HT-29 (cell line): ENCODE measurements at regions not wholly inside any gene's neighbourhood (a gene's known extent, or its start where the extent isn't known, plus 50 kb on each side); places are given as distances from the start of the nearest gene placed in this dataset.
"Not testable (repeated sequence)": the region's sequence is repeated elsewhere in the genome, so short reads cannot be mapped to it uniquely, and the experiment has no call there.

ENCODE experiments used
- DNase-seq: peaks from one replicate; pipeline ENCODE4 v3.0.0-alpha.2; 2015; ENCODE audit warnings: low spot score

DNA sequence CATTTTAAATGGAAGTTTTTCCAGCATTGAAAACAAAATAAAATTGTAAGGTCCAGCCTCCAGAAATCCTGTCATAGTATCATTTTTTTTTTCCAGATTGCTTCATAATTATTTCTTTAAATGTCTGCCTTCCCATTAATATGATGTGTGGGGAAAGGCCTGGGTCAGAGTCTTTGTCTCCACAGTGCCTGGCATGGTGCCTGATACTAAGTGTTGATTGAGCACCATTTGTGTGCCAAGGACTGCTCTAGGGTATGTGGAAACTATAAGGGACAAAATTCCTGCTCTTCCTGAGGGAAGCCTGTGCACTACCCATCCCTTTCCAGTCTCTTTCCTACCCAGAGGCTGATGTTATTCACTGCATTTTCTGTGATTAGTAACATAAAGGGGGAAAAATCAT lies 53.1 kb upstream of the BEND4 start:
- DNase-seq: no peak

- DNase-seq: no peak
Observed at GRCh38 chr4:42216664-42217063, 64.2 kb upstream of the BEND4 start.

DNA sequence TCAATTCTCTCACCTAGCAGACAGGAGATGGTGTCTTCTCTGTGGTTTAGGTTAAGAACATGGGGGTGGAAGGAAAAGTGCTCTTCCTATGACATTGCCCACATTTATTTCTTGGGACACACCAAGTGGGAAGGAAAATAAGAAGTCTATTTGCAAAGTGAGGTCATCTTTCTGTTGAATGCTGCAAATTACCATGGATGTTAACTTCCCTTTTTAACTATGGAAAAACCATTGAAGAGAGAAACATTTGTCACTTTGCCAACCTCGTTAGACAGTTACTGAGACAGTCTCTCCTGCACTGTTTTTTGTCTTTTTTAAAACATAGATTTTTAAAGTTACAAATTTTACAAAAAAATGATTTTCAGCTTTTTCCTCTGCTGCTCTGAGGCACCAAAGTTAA lies 72.8 kb upstream of the BEND4 start:
- no peak for DNase-seq

GRCh38 chr4:42234817-42235216 lies 82.4 kb upstream of the BEND4 start:
- no peak for DNase-seq

DNA sequence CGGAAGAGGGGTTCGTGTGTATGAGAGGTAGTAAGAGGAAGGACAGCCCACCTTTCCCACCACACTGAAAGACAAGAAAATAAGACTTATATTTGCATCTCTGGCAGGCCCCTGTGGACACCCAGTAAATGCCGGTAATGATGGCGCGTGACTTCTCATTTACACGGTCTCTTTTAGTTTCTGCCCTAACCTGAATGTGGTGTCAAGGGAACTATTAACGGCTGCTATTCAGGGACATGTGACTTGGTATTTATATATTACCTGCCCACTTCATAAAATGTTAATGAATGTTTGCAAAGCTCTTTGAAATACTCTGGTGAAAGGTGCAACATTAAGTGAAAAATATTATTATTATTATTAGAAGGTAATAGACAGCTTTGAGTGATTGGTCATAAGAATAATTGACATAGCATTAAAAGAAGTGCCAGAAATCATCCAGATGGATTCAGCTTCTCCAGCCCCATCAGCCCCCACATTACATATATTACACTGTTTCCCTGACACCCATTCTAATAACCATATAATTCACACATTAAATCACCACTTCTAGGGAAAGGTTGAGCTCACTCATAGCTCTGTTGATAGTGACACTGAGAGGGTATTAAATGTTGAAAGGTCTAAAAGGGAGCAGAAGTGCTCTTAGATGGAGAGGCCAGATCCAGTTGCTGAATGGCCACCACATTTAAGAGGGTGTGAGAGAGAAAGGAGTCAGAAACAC lies 83.0 kb upstream of the BEND4 start:
- no peak for DNase-seq

DNA sequence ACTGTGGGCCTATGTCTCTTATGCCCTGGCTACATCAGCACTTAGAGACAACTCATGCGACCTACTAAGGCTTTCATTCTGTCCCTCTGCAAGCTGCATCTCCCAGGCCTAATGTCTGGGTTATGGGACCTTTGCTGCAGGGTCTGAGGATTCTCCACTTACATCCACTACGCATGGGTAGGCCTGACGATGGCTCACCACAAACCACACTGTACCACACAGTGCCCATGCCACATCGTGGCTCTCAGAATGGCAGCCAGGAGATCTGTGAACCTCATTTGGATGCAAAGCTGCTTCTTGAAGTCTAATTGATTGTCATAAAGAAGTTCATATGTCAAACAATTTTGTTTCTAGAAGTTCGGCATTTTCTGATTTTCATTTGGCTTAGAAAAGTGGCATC lies 84.6 kb upstream of the BEND4 start:
- no peak for DNase-seq

DNA sequence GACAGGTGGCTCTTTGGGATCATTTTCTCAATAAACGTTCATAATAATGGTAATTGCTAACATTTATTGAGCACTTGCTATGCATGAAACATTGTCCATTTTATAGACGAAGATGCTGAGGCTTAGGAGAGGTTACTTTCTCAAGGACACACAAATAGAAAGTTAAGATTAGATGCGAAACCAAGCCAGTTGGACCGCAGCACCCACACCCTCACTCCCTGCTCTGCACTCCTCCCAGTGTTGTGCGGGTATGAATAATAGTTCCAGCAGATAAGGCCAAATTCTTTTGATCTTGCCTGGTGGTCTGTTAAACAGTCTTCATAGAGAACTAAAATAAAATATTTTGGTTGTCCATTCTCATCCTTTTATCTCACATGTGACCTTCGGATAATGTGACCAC lies 85.0 kb upstream of the BEND4 start:
- no peak for DNase-seq

DNA sequence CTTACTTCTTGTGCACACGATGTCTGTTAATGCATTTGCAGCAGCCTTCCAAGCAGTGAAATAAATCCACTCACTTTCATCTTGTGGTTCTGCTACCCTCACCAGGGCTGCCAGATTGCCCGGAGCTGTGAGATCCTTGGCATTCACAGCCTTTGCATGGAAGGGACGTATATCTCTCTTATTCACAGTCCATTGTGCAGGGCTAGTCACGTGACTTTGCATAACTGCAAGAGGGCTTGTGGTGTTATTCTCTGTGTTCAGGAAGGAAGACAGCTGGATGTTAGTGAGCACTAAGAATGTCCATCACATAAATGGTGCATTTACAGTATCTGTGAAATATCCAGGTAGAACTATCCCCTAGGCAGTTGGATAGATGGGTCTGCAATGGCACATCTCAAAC lies 96.5 kb upstream of the BEND4 start:
- no peak for DNase-seq

GRCh38 chr4:42252315-42252714 lies 99.9 kb upstream of the BEND4 start:
- no peak for DNase-seq

DNA sequence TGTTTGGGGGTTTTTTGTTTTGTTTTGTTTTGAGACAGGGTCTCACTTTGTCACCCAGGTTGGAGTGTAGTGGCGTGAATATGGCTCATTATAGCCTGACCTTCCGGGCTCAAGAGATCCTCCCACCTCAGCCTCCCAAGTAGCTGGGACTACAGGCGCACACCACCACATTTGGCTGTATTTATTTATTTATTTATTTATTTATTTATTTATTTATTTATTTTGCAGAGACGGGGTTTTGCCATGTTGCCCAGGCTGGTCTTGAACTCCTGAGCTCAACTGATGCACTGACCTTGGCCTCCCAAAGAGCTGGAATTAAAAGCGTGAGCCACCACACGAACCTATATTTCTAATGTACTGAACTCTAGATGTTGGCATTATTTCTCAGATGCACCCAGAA lies 105.2 kb upstream of the BEND4 start:
- not testable (repeated sequence) for DNase-seq

DNA sequence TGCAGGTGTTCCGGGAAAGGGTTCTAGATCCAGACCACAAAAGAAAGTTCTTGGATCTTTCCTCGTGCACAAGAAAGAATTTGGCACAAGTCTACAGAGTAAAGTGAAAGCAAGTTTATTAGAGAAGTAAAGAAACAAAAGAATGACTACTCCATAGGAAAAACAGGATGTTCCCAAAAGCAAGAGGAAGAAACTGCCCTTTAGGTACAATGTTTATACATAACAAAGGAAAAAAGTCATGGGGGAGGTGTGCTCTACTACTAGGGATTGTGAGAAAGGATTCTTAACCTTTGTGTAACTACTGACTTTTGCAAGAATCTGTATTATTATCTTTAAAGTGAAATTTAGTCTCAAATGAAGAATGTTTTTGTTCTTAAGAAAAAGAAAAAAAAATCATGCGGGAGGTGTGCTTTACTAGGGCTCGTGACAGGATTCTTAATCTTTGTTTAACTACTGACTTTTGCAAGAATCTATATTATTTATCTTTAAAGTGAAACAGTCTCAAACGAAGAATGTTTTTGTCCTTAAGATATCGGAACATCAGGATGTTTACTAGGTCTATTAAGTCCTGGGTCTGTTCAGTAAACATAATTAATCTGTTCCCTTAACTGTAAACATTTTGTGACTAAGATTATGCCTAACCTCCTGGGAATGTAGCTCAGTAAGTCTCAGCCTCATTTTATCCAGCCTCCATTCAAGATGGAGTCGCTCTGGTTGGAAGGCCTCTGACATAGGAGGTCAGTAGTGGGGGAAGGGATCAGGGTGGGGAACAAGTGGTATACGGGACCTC lies 110.4 kb upstream of the BEND4 start:
- no peak for DNase-seq

- no peak for DNase-seq
Observed at GRCh38 chr4:42265782-42266602, 113.5 kb upstream of the BEND4 start.

DNA sequence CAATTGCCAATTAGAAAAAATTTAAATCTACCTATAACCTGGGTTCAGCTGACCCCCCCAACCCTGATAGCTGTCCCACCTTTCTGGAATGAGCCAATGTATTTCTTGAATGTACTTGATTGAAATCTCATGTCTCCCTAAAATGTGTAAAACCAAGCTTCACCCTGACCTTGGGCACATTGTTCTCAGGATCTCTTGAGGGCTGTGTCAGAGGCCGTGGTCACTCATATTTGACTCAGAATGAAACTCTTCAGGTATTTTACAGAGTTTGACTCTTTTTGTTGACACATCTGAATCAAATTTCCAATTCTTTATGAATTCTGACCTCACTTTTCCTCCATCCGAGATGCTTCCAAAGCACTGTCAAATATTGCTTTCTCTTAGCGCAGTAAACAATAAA lies 115.3 kb upstream of the BEND4 start:
- DNase-seq: no peak

- no peak for DNase-seq
Observed at GRCh38 chr4:42268824-42269223, 116.4 kb upstream of the BEND4 start.

- no peak for DNase-seq
Observed at GRCh38 chr4:42271096-42271495, 118.6 kb upstream of the BEND4 start.

- no peak for DNase-seq
Observed at GRCh38 chr4:42277291-42277690, 120.0 kb upstream of the SHISA3 start.

GRCh38 chr4:42278709-42279324 lies 118.5 kb upstream of the SHISA3 start:
- DNase-seq: no peak

GRCh38 chr4:42280327-42281095 lies 116.8 kb upstream of the SHISA3 start:
- peak; percentile 36 for DNase-seq

- no peak for DNase-seq
Observed at GRCh38 chr4:42281324-42282020, 115.8 kb upstream of the SHISA3 start.

DNA sequence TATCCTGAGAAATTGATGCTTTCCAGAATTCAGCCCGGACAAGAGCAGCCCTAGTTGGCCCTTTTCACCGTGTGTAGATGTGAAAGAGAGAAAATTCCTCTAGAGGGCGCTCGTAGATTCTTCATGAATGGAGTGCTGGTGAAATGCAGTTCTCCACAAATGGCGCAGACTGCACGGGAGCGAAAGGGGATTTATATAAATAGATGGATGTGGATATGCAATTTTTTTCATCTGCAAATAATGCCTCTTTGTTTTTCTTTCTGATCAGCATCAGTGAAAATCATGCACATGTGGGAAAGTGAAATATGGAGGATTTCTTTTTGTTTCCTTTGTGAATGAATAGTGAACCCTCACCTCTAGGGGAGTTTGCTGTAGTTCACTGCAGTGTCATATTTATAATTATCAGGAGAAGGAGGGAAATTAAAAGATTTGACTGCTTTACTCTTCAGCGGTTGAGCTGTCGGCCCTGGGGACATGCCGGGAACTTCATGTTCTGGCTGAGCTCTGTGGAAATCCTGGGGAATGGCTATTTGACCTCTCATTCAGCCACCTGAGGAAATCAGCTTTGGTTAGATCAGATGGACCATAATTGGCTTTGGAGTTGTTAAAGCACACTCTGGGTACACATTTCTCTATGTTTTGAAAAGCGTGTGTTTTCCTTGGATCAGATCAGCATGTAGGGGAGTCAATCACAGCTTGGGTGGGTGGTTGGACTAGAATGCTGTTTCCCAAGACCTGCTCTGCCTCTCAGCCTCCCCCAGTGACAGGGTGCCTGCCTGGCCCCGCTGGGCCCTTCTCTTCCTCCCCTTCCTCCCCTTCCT lies 115.0 kb upstream of the SHISA3 start:
- peak; percentile 87 for DNase-seq
